HepG2 (cell line): ENCODE measurements at regions not wholly inside any gene's neighbourhood (a gene's known extent, or its start where the extent isn't known, plus 50 kb on each side); places are given as distances from the start of the nearest gene placed in this dataset.

Experiments
- ATAC-seq: fragments of 200-7000 bp; cut with Tn5 transposase; 3 replicates; pipeline ENCODE4 v1.9.1; 2020; ENCODE audit warnings: mild to moderate bottlenecking, moderate library complexity
- BruUV-seq: library from RNA; stranded (reverse); fragments of 400-500 nt; replicated peaks from 2 replicates; lab custom pipeline; 2021; lab: Mats Ljungman, UMichigan
- CTCF ChIA-PET: fragments of 300-600 bp; formaldehyde crosslinking; extraction: SDS; loops from one replicate; lab custom pipeline; 2021; ENCODE audit warnings: low total read pairs, inconsistent platforms, low intra/inter-chr PET ratio; lab: Yijun Ruan, JAX
- POLR2A ChIA-PET: fragments of 350-600 bp; sonication (Branson Sonifier 250); formaldehyde crosslinking; loops from one replicate; lab custom pipeline; 2020; ENCODE audit warnings: antibody characterized with exemption, inconsistent platforms; lab: Yijun Ruan, JAX
- DNase-seq: peaks from one replicate; pipeline ENCODE4 v3.0.0-alpha.2; 2015; ENCODE audit warnings: low spot score
- FAIRE-seq: peaks from 3 replicates; lab custom pipeline; 2011; peaks lifted over from hg19 to GRCh38; lab: Jason Lieb, UNC
- H2AFZ ChIP-seq: one replicate; pipeline ENCODE4 v1.6.1; 2011; ENCODE audit warnings: low read length, inconsistent platforms
- H3K27ac ChIP-seq: fragments of 300-600 bp; 3 replicates; pipeline ENCODE4 v1.8.0; 2011; ENCODE audit warnings: mixed run types, mild to moderate bottlenecking, mixed read lengths, low read length, inconsistent platforms; ENCODE audit not compliant: insufficient read depth; ENCODE audit errors: extremely low read length
- H3K27me3 ChIP-seq, 2 experiments: fragments of 200-600 bp in 1 of 2; 2 replicates in 1 of 2; 3 replicates in 1 of 2; pipeline versions ENCODE4 v1.6.0 to v1.8.0; 2011; ENCODE audit warnings: low read length in 2 of 2, mild to moderate bottlenecking in 2 of 2, moderate library complexity in 2 of 2, inconsistent platforms in 1 of 2; ENCODE audit not compliant: insufficient read depth in 2 of 2, control insufficient read depth in 1 of 2
- H3K36me3 ChIP-seq, 2 experiments: fragments of 200-600 bp in 1 of 2; replicated peaks in 1 of 2; 2 replicates in 1 of 2; 3 replicates in 1 of 2; pipeline versions ENCODE4 v1.5.1 to v1.8.0; 2011; ENCODE audit warnings: low read length in 2 of 2, inconsistent platforms in 1 of 2; ENCODE audit not compliant: insufficient read depth in 2 of 2, control insufficient read depth in 1 of 2
- H3K4me1 ChIP-seq: 2 replicates; pipeline ENCODE4 v1.5.1; 2012; ENCODE audit warnings: low read length, inconsistent platforms; ENCODE audit not compliant: insufficient read depth
- H3K4me2 ChIP-seq: 2 replicates; pipeline ENCODE4 v1.6.0; 2011; ENCODE audit warnings: low read depth, low read length, inconsistent platforms
- H3K4me3 ChIP-seq, 3 experiments: fragments of 200-600 bp in 1 of 3; sonication (generic), shearing (Covaris generic) in 1 of 3; replicated peaks in 1 of 3; 2 replicates each; pipeline ENCODE4 v1.5.1; 2011 to 2016; ENCODE audit warnings: low read length in 3 of 3, inconsistent platforms in 2 of 3, low read depth in 2 of 3, mild to moderate bottlenecking in 2 of 3, control low read depth in 1 of 3, mixed read lengths in 1 of 3; ENCODE audit not compliant: insufficient read depth in 1 of 3
- H3K79me2 ChIP-seq: one replicate; pipeline ENCODE4 v1.6.1; 2011; ENCODE audit warnings: low read length, inconsistent platforms; ENCODE audit not compliant: insufficient read depth
- H3K9ac ChIP-seq: 2 replicates; pipeline ENCODE4 v1.6.0; 2011; ENCODE audit warnings: mild to moderate bottlenecking, low read depth, low read length, inconsistent platforms; ENCODE audit not compliant: insufficient read depth
- H3K9me3 ChIP-seq: 2 replicates; pipeline ENCODE4 v1.5.1; 2012; ENCODE audit warnings: mild to moderate bottlenecking, low read length
- H4K20me1 ChIP-seq: 2 replicates; pipeline ENCODE4 v1.6.0; 2011; ENCODE audit warnings: inconsistent platforms, mild to moderate bottlenecking, low read length, moderate library complexity; ENCODE audit not compliant: insufficient read depth
- CTCF ChIP-seq: sonication (generic); formaldehyde crosslinking; IDR thresholded peaks from 2 replicates; pipeline ENCODE4 v1.5.0; 2020; ENCODE audit warnings: mild to moderate bottlenecking, missing genetic modification reagents, moderate library complexity
- HNF1A ChIP-seq, 2 experiments: sonication (generic) in 1 of 2; formaldehyde crosslinking in 1 of 2; IDR thresholded peaks; 2 replicates each; pipeline versions ENCODE4 v1.4.0 to v1.6.1; 2016 to 2020; ENCODE audit warnings: borderline replicate concordance in 1 of 2, low read depth in 1 of 2, mild to moderate bottlenecking in 1 of 2, missing genetic modification reagents in 1 of 2
- HNRNPK ChIP-seq: fragments of 200-400 bp; formaldehyde crosslinking; IDR thresholded peaks from 2 replicates; pipeline ENCODE4 v1.6.1; 2018; ENCODE audit warnings: low read length, low read depth, moderate library complexity, mild to moderate bottlenecking; ENCODE audit not compliant: poor library complexity, severe bottlenecking
- HOMEZ ChIP-seq: IDR thresholded peaks from 2 replicates; pipeline ENCODE4 v1.6.1; 2016; ENCODE audit warnings: low read depth
- NFIC ChIP-seq: IDR thresholded peaks from 2 replicates; pipeline ENCODE4 v1.6.1; 2012; ENCODE audit warnings: mild to moderate bottlenecking, low read length, inconsistent platforms
- RFX3 ChIP-seq: IDR thresholded peaks from 2 replicates; pipeline ENCODE4 v1.6.1; 2016; ENCODE audit warnings: missing biosample characterization, missing genetic modification reagents
- SMYD3 ChIP-seq: sonication (generic); formaldehyde crosslinking; IDR thresholded peaks from 2 replicates; pipeline ENCODE4 v1.8.1; 2023; ENCODE audit warnings: mild to moderate bottlenecking, missing genetic modification reagents
- TEAD2 ChIP-seq: sonication (generic); formaldehyde crosslinking; IDR thresholded peaks from 2 replicates; pipeline ENCODE4 v1.9.0; 2021; ENCODE audit warnings: missing genetic modification reagents
- TRIM24 ChIP-seq: sonication (generic); formaldehyde crosslinking; IDR thresholded peaks from 2 replicates; pipeline ENCODE4 v1.8.0; 2022; ENCODE audit warnings: mild to moderate bottlenecking, missing genetic modification reagents
- ZNF282 ChIP-seq: fragments of 450-650 bp; IDR thresholded peaks from 2 replicates; pipeline ENCODE4 v1.6.1; 2018; ENCODE audit not compliant: partially characterized antibody
- ZNF570 ChIP-seq: sonication (generic); formaldehyde crosslinking; IDR thresholded peaks from 2 replicates; pipeline ENCODE4 v1.4.0; 2020; ENCODE audit warnings: mild to moderate bottlenecking, missing genetic modification reagents, borderline replicate concordance
- ZSCAN29 ChIP-seq: sonication (generic); formaldehyde crosslinking; conservative IDR thresholded peaks from 2 replicates; pipeline ENCODE4 v1.4.0; 2020; ENCODE audit warnings: mild to moderate bottlenecking, missing genetic modification reagents
- ZSCAN30 ChIP-seq: sonication (generic); formaldehyde crosslinking; IDR thresholded peaks from 2 replicates; pipeline ENCODE4 v1.5.0; 2020; ENCODE audit warnings: mild to moderate bottlenecking, missing genetic modification reagents
- WGBS: methylation state at CpG from one replicate; pipeline ENCODE4 v1.1.6; 2017; ENCODE audit warnings: low lambda C conversion rate; 5-methylcytosine and 5-hydroxymethylcytosine counted together
- in situ Hi-C: cut with HindIII; loops from 2 replicates; pipeline ENCODE4 v1.10.0; 2017; ENCODE audit warnings: low pct_unique_long_range_greater_than_20kb; ENCODE audit not compliant: extremely low pct_ligation_motif_present
- intact Hi-C: fragments of 100-400 bp; cut with micrococcal nuclease; formaldehyde crosslinking; loops from one replicate; pipeline ENCODE4 v1.10.0; 2022; ENCODE audit not compliant: unreplicated experiment

- intact Hi-C loops (no loop called here), in situ Hi-C loops (no loop called here)
- H3K9me3 ChIP-seq, result no peaks in the 10 kb centered on the region
- no peak overlapping the region for H3K4me2 ChIP-seq
- H4K20me1 ChIP-seq, result no peaks in the 10 kb centered on the region
- DNase-seq (no peak), ATAC-seq (no peak), FAIRE-seq (no peak)
- WGBS, result 73% methylated on average over 10 of the region's 12 CpGs
- POLR2A ChIA-PET, result no interaction called here
- H3K36me3 ChIP-seq, result no peaks in the 10 kb centered on the region
- no peak overlapping the region for H3K9ac ChIP-seq
- H3K79me2 ChIP-seq, result no peaks in the 10 kb centered on the region
- H3K27me3 ChIP-seq, result no peaks in the 10 kb centered on the region
- H2AFZ ChIP-seq, result no peak overlapping the region
- no peak overlapping the region for H3K27ac ChIP-seq
- H3K4me3 ChIP-seq, result no peak overlapping the region
- no TSS peak for BruUV-seq
- H3K4me1 ChIP-seq, result no peaks in the 10 kb centered on the region
- TF ChIP-seq TRIM24 (CRISPR knock-in tag), result no peak
- no peak for TF ChIP-seq ZNF282
- no peak for TF ChIP-seq NFIC
- TF ChIP-seq HNF1A (IDR thresholded peaks at IDR 0.05; ENCODE audit: low read depth), result no peak
- TF ChIP-seq HNF1A (CRISPR knock-in tag; IDR thresholded peaks at IDR 0.05; ENCODE audit: borderline replicate concordance), result no peak
- TF ChIP-seq SMYD3 (CRISPR knock-in tag), result no peak
- no peak for TF ChIP-seq TEAD2
- no peak for TF ChIP-seq ZSCAN30 (CRISPR knock-in tag)
- no peak for TF ChIP-seq HNRNPK
- no peak for TF ChIP-seq ZNF570 (CRISPR knock-in tag)
- TF ChIP-seq ZSCAN29 (CRISPR knock-in tag), result no peak
- TF ChIP-seq HOMEZ (CRISPR knock-in tag), result no peak
- TF ChIP-seq RFX3 (CRISPR knock-in tag), result no peak
- TF ChIP-seq CTCF (CRISPR knock-in tag), result no peak
- CTCF ChIA-PET, result no interaction called here
These were observed 68.5 kb upstream of the POMP start for GRCh38 chr13:28590461-28590860.
